ENCODE measurements at regions not wholly inside any gene's neighbourhood (a gene's known extent, or its start where the extent isn't known, plus 50 kb on each side); places are given as distances from the start of the nearest gene placed in this dataset.
"Not testable (repeated sequence)": the region's sequence is repeated elsewhere in the genome, so short reads cannot be mapped to it uniquely, and the experiment has no call there.

GRCh38 chr2:16736633-16737032 lies 71.0 kb upstream of the CYRIA start:
- DNase-seq: no peak

DNA sequence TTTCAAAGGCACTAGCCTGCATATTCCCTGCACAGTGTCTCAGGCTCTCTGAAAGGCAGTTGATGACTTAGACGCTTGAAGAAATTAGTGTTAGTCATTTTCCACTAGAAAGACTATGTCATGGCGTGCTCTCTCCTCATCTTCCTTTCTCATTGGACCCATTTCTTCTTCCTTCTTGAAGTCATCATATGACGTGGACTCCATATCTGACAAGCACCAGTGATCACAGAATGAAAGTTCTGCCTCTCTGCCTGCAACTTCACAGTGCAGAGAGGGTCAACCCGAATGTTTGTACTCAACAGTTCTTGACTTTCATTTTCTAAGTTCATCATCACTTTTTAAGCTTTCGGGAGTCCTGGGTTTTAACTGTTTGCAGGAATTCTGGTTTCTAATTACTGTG lies 63.7 kb upstream of the CYRIA start:
- DNase-seq: no peak

DNA sequence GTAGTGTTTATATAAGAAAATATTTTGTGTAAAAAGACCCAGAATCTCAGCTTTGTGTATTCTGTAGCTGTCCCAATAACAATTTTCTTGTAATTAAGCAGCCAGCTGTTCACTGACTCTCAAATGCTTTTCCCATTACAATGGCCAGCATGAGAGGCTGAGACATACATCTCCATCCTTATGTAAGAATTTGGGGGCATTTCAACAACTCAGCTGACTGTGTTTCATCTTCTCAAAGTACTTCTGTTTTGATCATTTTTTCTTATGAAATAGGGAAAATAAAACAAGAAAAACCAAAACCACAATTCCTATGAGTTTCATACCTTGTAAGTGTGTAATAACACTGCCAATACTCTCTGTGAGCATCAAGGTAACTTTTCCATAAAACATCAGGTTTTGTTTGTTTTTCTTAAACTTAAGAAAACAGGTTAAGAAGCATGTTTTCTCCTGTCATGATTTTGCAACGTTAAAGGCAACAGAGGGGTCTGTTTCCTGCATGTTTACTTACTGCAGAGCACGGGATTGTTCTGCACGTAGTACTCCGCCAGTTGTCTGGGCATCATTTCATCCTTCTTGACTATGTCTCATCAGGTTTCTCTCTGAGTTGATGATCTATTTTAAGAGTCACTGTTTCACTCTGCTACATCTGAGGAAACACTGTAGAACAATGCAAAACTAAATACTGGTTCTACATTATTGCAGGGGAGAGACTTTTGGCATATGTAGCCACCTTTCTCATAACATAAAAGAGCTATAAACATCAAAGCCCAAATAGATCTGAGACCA lies 62.9 kb upstream of the CYRIA start:
- no peak for DNase-seq

GRCh38 chr2:16727849-16728248 lies 62.2 kb upstream of the CYRIA start:
- not testable (repeated sequence) for DNase-seq

DNA sequence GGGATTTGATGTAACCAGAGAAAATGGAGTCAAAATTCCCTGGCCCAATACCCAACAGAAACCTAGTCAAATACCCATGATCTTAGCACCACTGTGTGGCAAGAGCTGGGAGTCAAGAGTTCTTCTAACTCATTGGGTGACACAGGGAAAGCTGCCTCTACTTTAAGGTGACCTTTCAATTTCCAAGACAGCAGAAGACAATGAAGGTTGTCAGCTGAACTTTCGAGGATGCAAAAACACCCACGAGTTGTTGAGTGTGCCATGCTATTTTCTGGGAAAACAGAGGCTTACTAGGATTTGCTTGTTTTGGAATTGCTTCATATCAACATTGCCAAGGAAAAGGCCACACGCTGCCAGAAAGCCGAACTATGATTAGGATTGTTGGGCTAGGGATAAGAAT lies 61.6 kb upstream of the CYRIA start:
- peak in 13 of 56 donors; percentile 2 to 36 (median 13) for DNase-seq

GRCh38 chr2:16726577-16726976 lies 60.9 kb upstream of the CYRIA start:
- DNase-seq: no peak

DNA sequence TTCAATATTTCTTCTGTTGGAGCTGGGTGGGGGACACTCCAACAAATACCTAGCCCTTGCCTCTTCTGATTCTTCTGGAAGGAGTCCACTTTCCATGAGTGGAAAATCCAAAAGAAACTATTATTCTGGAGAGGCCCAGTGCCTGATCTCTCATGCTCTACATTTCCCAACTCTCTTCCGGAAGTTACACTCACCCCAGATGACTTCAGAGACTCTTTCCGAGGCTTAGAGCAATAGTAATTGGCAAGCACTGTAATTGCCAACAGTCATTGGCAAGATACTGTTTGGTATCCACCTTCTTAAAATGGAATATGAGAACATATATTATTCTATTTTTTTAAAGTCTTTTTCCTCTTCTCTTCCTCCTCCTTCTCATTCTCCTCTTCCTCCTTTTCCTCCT lies 60.5 kb upstream of the CYRIA start:
- no peak for DNase-seq

GRCh38 chr2:16725549-16725948 lies 59.9 kb upstream of the CYRIA start:
- peak in 1 of 56 donors; percentile 28 for DNase-seq

- no peak for DNase-seq
Observed at GRCh38 chr2:16722677-16723076, 57.0 kb upstream of the CYRIA start.

DNA sequence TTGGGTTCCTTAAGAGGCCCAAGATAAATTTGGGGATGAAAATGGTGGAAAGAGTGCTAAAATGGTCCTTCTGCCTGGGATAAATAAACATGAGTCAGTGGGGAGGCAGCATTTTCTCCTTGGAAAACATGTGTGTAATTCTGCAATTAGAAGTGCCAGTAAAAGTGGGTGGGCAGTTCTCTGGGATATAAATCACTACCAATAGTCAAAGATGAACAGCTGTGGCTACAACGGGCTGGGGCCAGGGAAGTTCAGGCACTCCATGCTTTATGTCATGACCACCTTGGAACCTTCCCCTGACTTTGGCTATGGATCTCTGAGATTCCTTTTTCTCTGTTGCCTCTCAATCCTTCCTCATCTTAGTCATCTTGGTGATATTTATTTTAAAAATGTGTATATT lies 56.5 kb upstream of the CYRIA start:
- DNase-seq: no peak

GRCh38 chr2:16721529-16721928 lies 55.9 kb upstream of the CYRIA start:
- DNase-seq: not testable (repeated sequence)

- not testable (repeated sequence) for DNase-seq
Observed at GRCh38 chr2:16720737-16721136, 55.1 kb upstream of the CYRIA start.

- DNase-seq: no peak
Observed at GRCh38 chr2:16719485-16719808, 53.8 kb upstream of the CYRIA start.

DNA sequence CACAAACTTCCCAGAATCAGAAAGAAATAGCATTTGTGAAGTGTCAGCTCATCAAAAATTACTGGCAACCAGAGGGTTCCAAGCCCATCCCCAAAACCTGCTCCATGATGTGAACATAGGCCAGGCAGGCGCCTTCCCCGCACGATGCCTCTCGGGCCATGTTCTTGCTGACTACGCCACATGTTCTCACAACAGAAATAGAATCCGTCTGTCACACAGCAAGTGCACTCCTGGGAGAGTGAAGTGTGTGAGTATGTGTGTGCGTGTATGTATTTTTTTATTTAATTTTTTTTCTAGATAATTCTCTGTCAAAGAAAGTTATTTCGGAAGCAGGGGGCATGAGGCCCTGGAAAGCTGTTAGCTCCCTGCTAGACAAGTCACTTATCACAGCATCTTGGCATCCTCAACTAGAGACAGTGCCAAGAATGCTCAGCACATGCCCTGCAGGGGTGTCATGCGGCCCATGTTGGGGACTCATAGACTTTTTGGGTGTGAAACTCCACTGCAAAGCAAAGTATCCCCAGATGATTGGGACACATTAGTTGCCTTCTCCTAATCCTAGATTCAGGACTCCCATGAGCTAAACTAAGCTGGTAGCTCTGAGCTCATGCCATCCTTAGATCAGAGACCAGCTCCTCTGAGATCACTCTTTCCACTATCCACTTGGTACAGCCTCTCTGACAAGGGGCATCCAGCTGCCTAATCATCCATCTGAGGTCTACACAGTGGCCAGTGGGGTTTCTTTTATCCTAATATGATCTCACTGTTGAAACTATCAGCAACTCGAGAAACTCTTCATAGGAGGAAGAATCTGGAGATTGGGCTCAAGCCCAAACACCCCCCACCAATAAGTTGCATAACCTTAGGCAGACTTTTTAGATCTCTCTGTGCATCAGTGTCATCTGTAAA lies 53.2 kb upstream of the CYRIA start:
- peak in 8 of 56 donors; percentile 10 to 32 (median 23) for DNase-seq

DNA sequence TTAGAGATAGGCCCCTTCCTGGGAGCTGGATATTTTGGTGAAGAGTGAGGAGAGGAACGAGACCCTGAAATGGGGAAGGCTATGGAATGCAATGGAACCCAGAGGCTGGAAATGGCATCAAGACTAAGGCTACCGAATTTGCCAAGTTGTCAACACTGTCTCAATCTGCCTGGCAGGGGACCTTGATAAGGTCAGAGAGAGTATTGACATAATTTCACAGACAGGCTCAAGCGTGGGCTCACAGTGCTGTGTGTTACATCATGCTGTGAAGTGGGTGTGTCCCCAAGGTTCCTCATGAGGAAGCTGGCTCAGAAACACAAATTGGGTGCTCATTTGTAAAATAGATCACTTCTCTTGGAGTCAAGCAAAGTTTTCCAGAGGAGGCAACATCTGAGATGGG lies 51.8 kb upstream of the CYRIA start:
- no peak for DNase-seq

DNA sequence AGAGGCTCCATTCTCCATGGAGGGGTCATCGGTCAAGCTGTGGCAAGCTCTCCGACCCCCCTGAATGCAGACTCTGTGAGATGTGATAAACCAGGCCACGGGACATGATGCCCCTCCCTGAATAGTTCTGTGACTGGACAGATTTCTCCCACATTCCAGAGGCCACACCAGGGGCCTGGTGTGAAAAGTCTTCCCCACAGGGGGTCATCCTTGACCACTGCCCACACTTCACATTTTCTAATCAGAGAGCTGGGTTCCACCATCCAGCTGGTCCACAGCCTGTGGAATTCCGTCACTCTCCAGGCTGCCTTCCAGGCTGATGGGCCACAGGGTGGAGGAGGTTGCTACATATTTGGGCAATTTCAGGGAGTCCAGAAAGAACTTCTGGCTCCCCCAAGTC lies 51.3 kb upstream of the CYRIA start:
- no peak for DNase-seq

- DNase-seq: no peak
Observed at GRCh38 chr2:16716024-16716423, 50.4 kb upstream of the CYRIA start.

All from nucleus accumbens (tissue), 56 donors.